T-cell (primary cell): ENCODE measurements at regions not wholly inside any gene's neighbourhood (a gene's known extent, or its start where the extent isn't known, plus 50 kb on each side); places are given as distances from the start of the nearest gene placed in this dataset.
"Not testable (repeated sequence)": the region's sequence is repeated elsewhere in the genome, so short reads cannot be mapped to it uniquely, and the experiment has no call there.

Experiments
- ATAC-seq, 4 experiments: fragments of 200-7000 bp in 3 of 4; fragments of 150-1000 bp in 1 of 4; cut with Tn5 transposase; replicated peaks in 1 of 4; 1 replicate in 3 of 4; 2 replicates in 1 of 4; pipeline ENCODE4 v1.10.0; 2021; ENCODE audit warnings: moderate library complexity in 3 of 4, mild to moderate bottlenecking in 2 of 4, moderate number of reproducible peaks in 1 of 4
- CTCF ChIA-PET, 2 donors: fragments of 300-600 bp; sonication (Branson Sonifier 250); formaldehyde crosslinking; loops; one replicate each; lab custom pipeline; 2022; ENCODE audit warnings: antibody characterized with exemption in 2 of 2; lab: Charles Lee
- POLR2A ChIA-PET, 2 donors: fragments of 300-600 bp; sonication (Branson Sonifier 250); formaldehyde crosslinking; loops; one replicate each; lab custom pipeline; 2022; ENCODE audit warnings: antibody characterized with exemption in 2 of 2; lab: Charles Lee
- DNase-seq, 35 experiments: peaks; one replicate each; pipeline versions ENCODE4 v3.0.0 to v3.0.0-alpha.2; 2013 to 2023
- H3K27ac ChIP-seq: one replicate; pipeline ENCODE4 v1.5.1; 2013; ENCODE audit warnings: low read length
- H3K27me3 ChIP-seq, 2 experiments: replicated peaks in 1 of 2; 1 replicate in 1 of 2; 2 replicates in 1 of 2; pipeline versions ENCODE4 v1.6.1 to v1.7.0; 2013; ENCODE audit warnings: low read length in 1 of 2, mixed read lengths in 1 of 2; ENCODE audit not compliant: control insufficient read depth in 2 of 2, insufficient read depth in 2 of 2; ENCODE audit errors: extremely low read depth in 1 of 2
- H3K36me3 ChIP-seq, 2 donors: 1 replicate in 1 of 2; 2 replicates in 1 of 2; pipeline versions ENCODE4 v1.6.1 to v1.7.0; 2013; ENCODE audit warnings: low read length in 1 of 2; ENCODE audit not compliant: control insufficient read depth in 2 of 2, insufficient read depth in 1 of 2; ENCODE audit errors: extremely low read depth in 1 of 2
- H3K4me1 ChIP-seq, 2 experiments: 1 replicate in 1 of 2; 2 replicates in 1 of 2; pipeline versions ENCODE4 v1.6.1 to v1.7.0; 2013; ENCODE audit warnings: low read length in 2 of 2, mixed read lengths in 1 of 2; ENCODE audit not compliant: insufficient read depth in 2 of 2, control insufficient read depth in 1 of 2; ENCODE audit errors: extremely low read depth in 1 of 2
- H3K4me3 ChIP-seq, 2 donors: 1 replicate in 1 of 2; 2 replicates in 1 of 2; pipeline versions ENCODE4 v1.5.1 to v1.7.0; 2013; ENCODE audit warnings: mild to moderate bottlenecking in 2 of 2, low read length in 1 of 2, moderate library complexity in 1 of 2; ENCODE audit not compliant: control insufficient read depth in 1 of 2; ENCODE audit errors: extremely low read depth in 1 of 2
- H3K9me3 ChIP-seq: 2 replicates; pipeline ENCODE4 v1.7.0; 2013
- H3K27ac Mint-ChIP-seq, 2 donors: one replicate each; pipeline ENCODE4 v1.8.0; 2020 to 2021; ENCODE audit warnings: mild to moderate bottlenecking in 2 of 2, mixed read lengths in 2 of 2
- H3K27me3 Mint-ChIP-seq, 2 donors: one replicate each; pipeline ENCODE4 v1.8.0; 2021 to 2022; ENCODE audit warnings: mixed read lengths in 2 of 2
- H3K36me3 Mint-ChIP-seq: one replicate; pipeline ENCODE4 v1.8.0; 2021; ENCODE audit warnings: mixed read lengths
- H3K4me1 Mint-ChIP-seq, 3 donors: one replicate each; pipeline ENCODE4 v1.8.0; 2020 to 2022; ENCODE audit warnings: mixed read lengths in 3 of 3, mild to moderate bottlenecking in 1 of 3
- H3K4me3 Mint-ChIP-seq, 3 donors: one replicate each; pipeline ENCODE4 v1.8.0; 2020 to 2022; ENCODE audit warnings: mild to moderate bottlenecking in 3 of 3, mixed read lengths in 3 of 3, moderate library complexity in 3 of 3
- H3K9me3 Mint-ChIP-seq, 3 donors: one replicate each; pipeline ENCODE4 v1.8.0; 2020 to 2022; ENCODE audit warnings: mixed read lengths in 3 of 3
- WGBS: methylation state at CpG from one replicate; pipeline ENCODE4 v1.1.5; 2013; ENCODE audit warnings: missing lambda C conversion rate; ENCODE audit not compliant: insufficient coverage; 5-methylcytosine and 5-hydroxymethylcytosine counted together

DNA sequence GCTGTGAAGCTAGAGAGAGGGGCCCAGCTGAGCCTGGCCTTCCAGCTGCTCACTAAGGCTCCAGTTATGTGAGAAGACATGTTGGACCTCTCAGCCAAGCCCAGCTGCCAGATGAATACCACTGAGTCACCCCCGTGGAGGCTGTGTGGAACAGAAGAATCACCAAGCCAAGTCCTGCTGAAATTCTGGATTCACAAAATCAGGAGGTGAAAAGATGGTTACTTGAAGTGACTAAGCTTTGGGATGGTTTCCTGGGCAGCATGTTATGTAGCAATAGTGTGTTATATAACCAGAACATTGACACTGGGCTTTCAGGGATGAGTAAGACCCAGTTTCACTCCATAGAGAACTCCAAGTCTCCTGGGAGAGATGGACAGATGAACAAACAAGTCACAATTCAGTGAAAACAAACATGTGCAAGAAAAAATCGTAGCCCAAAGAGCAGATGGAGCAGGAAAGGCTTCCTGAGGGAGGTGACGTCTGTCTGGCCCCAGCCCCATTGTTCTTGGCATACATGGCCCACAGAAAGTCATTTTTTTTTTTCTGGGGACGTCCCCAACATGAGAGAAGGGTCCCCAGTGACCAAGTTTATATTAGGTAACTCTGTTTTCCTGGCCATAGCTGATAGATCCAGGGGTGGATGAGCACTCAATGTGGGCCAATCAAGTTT is 64.1 kb upstream of the PDZD8 start:
- Histone ChIP-seq H3K27me3 (peaks cover 0 to 31% of the 10 kb centered on the region in 2 experiments), H3K27ac (no peak overlapping the region), H3K36me3 (no peaks in the 10 kb centered on the region), H3K9me3 (no peaks in the 10 kb centered on the region), H3K4me3 (no peak overlapping the region), H3K4me1 (peaks cover 0 to 3% of the 10 kb centered on the region in 2 experiments)
- Mint-ChIP-seq H3K9me3 (no peaks in the 10 kb centered on the region), H3K36me3 (no peaks in the 10 kb centered on the region), H3K27me3 (peaks cover 23 to 31% of the 10 kb centered on the region in 2 donors), H3K27ac (no peak overlapping the region), H3K4me3 (no peak overlapping the region), H3K4me1 (peaks cover 0 to 3% (median 0%) of the 10 kb centered on the region in 3 donors)
- DNase-seq = no peak
- ChIA-PET POLR2A (no interaction called here), CTCF (interaction anchor here (0.6 kb wide), 2 partner anchors 9 to 192 kb away, joined by 3 to 6 read pairs; no protein-coding TSS in a partner anchor)
- ATAC-seq = no peak
- WGBS = 35% methylated on average over 2 of the region's 4 CpGs

GRCh38 chr10:117432866-117433265 is 57.6 kb upstream of the PDZD8 start:
- Mint-ChIP-seq H3K27ac (no peak overlapping the region), H3K9me3 (peaks cover 0 to 3% (median 0%) of the 10 kb centered on the region in 3 donors), H3K4me1 (no peaks in the 10 kb centered on the region), H3K36me3 (no peaks in the 10 kb centered on the region), H3K4me3 (no peak overlapping the region), H3K27me3 (peaks cover 28 to 31% of the 10 kb centered on the region in 2 donors)
- Histone ChIP-seq H3K9me3 (no peaks in the 10 kb centered on the region), H3K36me3 (no peaks in the 10 kb centered on the region), H3K27ac (no peak overlapping the region), H3K4me3 (no peak overlapping the region), H3K4me1 (no peaks in the 10 kb centered on the region), H3K27me3 (peaks cover 0 to 14% of the 10 kb centered on the region in 2 experiments)
- DNase-seq (no peak), ATAC-seq (no peak)
- ChIA-PET POLR2A (no interaction called here), CTCF (interaction anchor here in 1 of 2 donors (1.9 kb wide), 1 partner anchor 10 kb away, joined by 6 read pairs; no protein-coding TSS in a partner anchor)
- WGBS = 56% methylated on average over 2 of the region's 4 CpGs

- H3K9me3 Mint-ChIP-seq = peaks cover 0 to 3% (median 0%) of the 10 kb centered on the region in 3 donors
- Histone ChIP-seq H3K27me3 (peaks cover 0 to 14% of the 10 kb centered on the region in 2 experiments), H3K4me3 (no peak overlapping the region), H3K36me3 (no peaks in the 10 kb centered on the region), H3K4me1 (no peaks in the 10 kb centered on the region), H3K9me3 (no peaks in the 10 kb centered on the region), H3K27ac (no peak overlapping the region)
- no peak overlapping the region for H3K4me3 Mint-ChIP-seq
- ChIA-PET POLR2A (interaction anchor here in 1 of 2 donors (0.6 kb wide), 1 partner anchor 597 kb away, joined by 4 read pairs; no protein-coding TSS in a partner anchor), CTCF (no interaction called here)
- no peaks in the 10 kb centered on the region for H3K4me1 Mint-ChIP-seq
- no peak overlapping the region for H3K27ac Mint-ChIP-seq
- WGBS = 64% methylated on average over 3 of the region's 4 CpGs
- ATAC-seq = no peak
- no peaks in the 10 kb centered on the region for H3K36me3 Mint-ChIP-seq
- DNase-seq = no peak
- peaks cover 23 to 31% of the 10 kb centered on the region in 2 donors for H3K27me3 Mint-ChIP-seq
Measured at GRCh38 chr10:117431160-117431559, 55.9 kb upstream of the PDZD8 start.

DNA sequence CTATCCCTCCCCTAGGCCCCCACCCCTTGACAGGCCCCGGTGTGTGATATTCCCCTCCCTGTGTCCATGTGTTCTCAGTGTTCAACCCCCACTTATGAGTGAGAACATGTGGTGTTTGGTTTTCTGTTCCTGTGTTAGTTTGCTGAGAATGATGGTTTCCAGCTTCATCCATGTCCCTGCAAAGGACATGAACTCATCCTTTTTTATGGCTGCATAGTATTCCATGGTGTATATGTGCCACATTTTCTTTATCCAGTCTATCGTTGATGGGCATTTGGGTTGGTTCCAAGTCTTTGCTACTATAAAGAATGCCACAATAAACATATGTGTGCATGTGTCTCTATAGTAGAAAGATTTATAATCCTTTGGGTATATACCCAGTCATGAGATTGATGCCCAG is 55.3 kb upstream of the PDZD8 start:
- H3K4me1 ChIP-seq, H3K27ac Mint-ChIP-seq, H3K27ac ChIP-seq, H3K36me3 Mint-ChIP-seq, H3K9me3 ChIP-seq, POLR2A ChIA-PET, H3K4me3 ChIP-seq, H3K36me3 ChIP-seq, H3K4me3 Mint-ChIP-seq, H3K9me3 Mint-ChIP-seq, H3K4me1 Mint-ChIP-seq, DNase-seq, ATAC-seq: not testable (repeated sequence)
- CTCF ChIA-PET = interaction anchor here in 1 of 2 donors (0.6 kb wide), 1 partner anchor 9 kb away, joined by 3 read pairs; no protein-coding TSS in a partner anchor
- peaks cover 0 to 13% of the 10 kb centered on the region in 2 experiments for H3K27me3 ChIP-seq
- WGBS = no CpG with 5 or more reads among the region's 2 CpGs
- H3K27me3 Mint-ChIP-seq = peaks cover 23 to 31% of the 10 kb centered on the region in 2 donors

GRCh38 chr10:117429643-117430265 is 54.5 kb upstream of the PDZD8 start:
- Histone ChIP-seq H3K4me3 (no peak overlapping the region), H3K9me3 (no peaks in the 10 kb centered on the region), H3K4me1 (no peaks in the 10 kb centered on the region), H3K27ac (no peak overlapping the region), H3K27me3 (peaks cover 0 to 13% of the 10 kb centered on the region in 2 experiments), H3K36me3 (no peaks in the 10 kb centered on the region)
- DNase-seq (no peak), ATAC-seq (no peak)
- peaks cover 0 to 3% (median 0%) of the 10 kb centered on the region in 3 donors for H3K9me3 Mint-ChIP-seq
- H3K4me3 Mint-ChIP-seq = no peak overlapping the region
- peaks cover 19 to 28% of the 10 kb centered on the region in 2 donors for H3K27me3 Mint-ChIP-seq
- WGBS = 33% methylated on average over 1 of the region's 2 CpGs
- no peaks in the 10 kb centered on the region for H3K36me3 Mint-ChIP-seq
- H3K27ac Mint-ChIP-seq = no peak overlapping the region
- POLR2A ChIA-PET = no interaction called here
- no peaks in the 10 kb centered on the region for H3K4me1 Mint-ChIP-seq
- CTCF ChIA-PET = interaction anchor here in 1 of 2 donors (0.6 kb wide), 1 partner anchor 23 kb away, joined by 3 read pairs; no protein-coding TSS in a partner anchor

GRCh38 chr10:117427356-117427755 is 52.1 kb upstream of the PDZD8 start:
- Mint-ChIP-seq H3K36me3 (no peaks in the 10 kb centered on the region), H3K4me1 (no peaks in the 10 kb centered on the region), H3K4me3 (no peak overlapping the region), H3K27ac (no peak overlapping the region), H3K27me3 (peaks cover 5 to 10% of the 10 kb centered on the region in 2 donors), H3K9me3 (peaks cover 0 to 3% (median 0%) of the 10 kb centered on the region in 3 donors)
- Histone ChIP-seq H3K36me3 (no peaks in the 10 kb centered on the region), H3K4me3 (no peak overlapping the region), H3K4me1 (no peaks in the 10 kb centered on the region), H3K27ac (no peak overlapping the region), H3K9me3 (no peaks in the 10 kb centered on the region), H3K27me3 (no peaks in the 10 kb centered on the region)
- ChIA-PET CTCF (no interaction called here), POLR2A (interaction anchor here in 1 of 2 donors (0.6 kb wide), 1 partner anchor 36 kb away, joined by 10 read pairs; no protein-coding TSS in a partner anchor)
- ATAC-seq = no peak
- no CpG with 5 or more reads among the region's 4 CpGs for WGBS
- DNase-seq = no peak
